Mucosa of descending colon (tissue), 3 donors: ENCODE measurements at regions not wholly inside any gene's neighbourhood (a gene's known extent, or its start where the extent isn't known, plus 50 kb on each side); places are given as distances from the start of the nearest gene placed in this dataset.
"Not testable (repeated sequence)": the region's sequence is repeated elsewhere in the genome, so short reads cannot be mapped to it uniquely, and the experiment has no call there.

Experiments
- ATAC-seq: fragments of 200-7000 bp; cut with Tn5 transposase; one replicate; pipeline ENCODE4 v1.9.1; 2020; ENCODE audit warnings: mild to moderate bottlenecking, moderate library complexity
- DNase-seq, 3 donors: peaks; one replicate each; pipeline ENCODE4 v3.0.0-alpha.2; 2020
- H3K36me3 ChIP-seq: fragments of 200-600 bp; one replicate; pipeline ENCODE4 v1.8.0; 2021; ENCODE audit warnings: low read depth, mild to moderate bottlenecking
- H3K4me1 ChIP-seq: fragments of 200-600 bp; one replicate; pipeline ENCODE4 v1.8.0; 2021; ENCODE audit warnings: low read depth, mild to moderate bottlenecking
- H3K4me3 ChIP-seq: fragments of 200-600 bp; one replicate; pipeline ENCODE4 v1.8.0; 2021; ENCODE audit warnings: mild to moderate bottlenecking
- H3K9me3 ChIP-seq: fragments of 200-600 bp; one replicate; pipeline ENCODE4 v1.8.0; 2021; ENCODE audit warnings: mild to moderate bottlenecking
- intact Hi-C, 2 donors: fragments of 100-400 bp; cut with DNase I in 1 of 2; cut with micrococcal nuclease in 1 of 2; formaldehyde crosslinking; loops; one replicate each; pipeline versions ENCODE4 v1.11.0 to v1.11.1; 2022; cut with DNase I, micrococcal nuclease
- TF ChIP-seq, protein P1 (sequence below): fragments of 200-600 bp; IDR thresholded peaks from one replicate; pipeline ENCODE4 v1.8.0; 2022; ENCODE audit warnings: antibody characterized with exemption, mild to moderate bottlenecking
- donor health status: DM: no; HTN: no; CAD: no; lungs with moderate emphysema.
- donor health status: DM: no; HTN: no; CAD: no.
- donor health status: DM: no; HTN: yes; CAD: no.

DNA sequence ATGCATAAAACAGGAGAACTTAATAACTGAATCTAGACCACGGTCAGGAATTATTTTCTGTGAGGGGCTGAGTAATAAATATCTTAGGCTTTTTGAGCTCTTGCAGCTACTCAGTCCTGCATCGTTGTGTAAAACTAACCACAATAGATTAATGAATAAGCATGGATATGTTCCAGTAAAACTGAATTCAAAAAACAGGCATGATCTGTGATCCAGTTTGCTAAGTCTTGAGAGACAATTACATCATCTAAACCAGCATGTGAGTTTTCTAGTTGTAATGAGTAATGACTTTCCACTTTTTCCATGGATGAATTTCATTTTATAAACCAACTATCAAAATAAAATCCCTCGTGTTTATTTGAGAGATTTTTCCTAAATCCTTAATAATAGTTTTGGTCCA, 336.8 kb downstream of the RFPL4B start:
- Histone ChIP-seq H3K36me3 (no peaks in the 10 kb centered on the region), H3K4me3 (no peak overlapping the region), H3K4me1 (no peaks in the 10 kb centered on the region), H3K9me3 (no peaks in the 10 kb centered on the region)
- no peak for DNase-seq
- no peak for ATAC-seq
- TF ChIP-seq, protein P1, sequence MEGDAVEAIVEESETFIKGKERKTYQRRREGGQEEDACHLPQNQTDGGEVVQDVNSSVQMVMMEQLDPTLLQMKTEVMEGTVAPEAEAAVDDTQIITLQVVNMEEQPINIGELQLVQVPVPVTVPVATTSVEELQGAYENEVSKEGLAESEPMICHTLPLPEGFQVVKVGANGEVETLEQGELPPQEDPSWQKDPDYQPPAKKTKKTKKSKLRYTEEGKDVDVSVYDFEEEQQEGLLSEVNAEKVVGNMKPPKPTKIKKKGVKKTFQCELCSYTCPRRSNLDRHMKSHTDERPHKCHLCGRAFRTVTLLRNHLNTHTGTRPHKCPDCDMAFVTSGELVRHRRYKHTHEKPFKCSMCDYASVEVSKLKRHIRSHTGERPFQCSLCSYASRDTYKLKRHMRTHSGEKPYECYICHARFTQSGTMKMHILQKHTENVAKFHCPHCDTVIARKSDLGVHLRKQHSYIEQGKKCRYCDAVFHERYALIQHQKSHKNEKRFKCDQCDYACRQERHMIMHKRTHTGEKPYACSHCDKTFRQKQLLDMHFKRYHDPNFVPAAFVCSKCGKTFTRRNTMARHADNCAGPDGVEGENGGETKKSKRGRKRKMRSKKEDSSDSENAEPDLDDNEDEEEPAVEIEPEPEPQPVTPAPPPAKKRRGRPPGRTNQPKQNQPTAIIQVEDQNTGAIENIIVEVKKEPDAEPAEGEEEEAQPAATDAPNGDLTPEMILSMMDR = no peak
- intact Hi-C loops = no loop called here

DNA sequence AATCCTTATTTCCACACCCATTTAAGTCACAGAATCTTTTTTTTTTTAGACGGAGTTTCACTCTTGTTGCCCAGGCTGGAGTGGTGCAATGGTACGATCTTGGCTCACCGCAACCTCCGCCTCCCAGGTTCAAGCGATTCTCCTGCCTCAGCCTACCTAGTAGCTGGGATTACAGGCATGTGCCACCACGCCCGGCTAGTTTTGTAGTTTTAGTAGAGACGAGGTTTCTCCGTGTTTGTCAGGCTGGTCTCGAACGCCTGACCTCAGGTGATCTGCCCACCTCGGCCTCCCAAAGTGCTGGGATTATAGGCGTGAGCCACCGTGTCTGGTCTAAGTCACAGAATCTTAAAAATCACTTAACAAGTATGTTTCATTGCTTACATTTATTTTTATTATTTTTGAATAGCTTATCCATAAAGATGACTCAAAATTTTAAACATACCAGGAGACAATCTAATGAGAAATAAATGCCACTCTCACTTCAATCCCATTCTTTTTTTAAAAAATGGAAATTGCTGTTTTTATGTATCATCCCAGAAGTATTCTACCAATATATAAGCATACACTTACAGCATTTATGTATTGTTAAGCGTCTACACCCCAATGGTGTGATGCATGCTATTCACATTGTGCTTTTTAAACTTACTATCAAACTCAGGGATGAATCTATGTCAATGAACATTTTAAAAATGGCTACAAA, 338.5 kb downstream of the RFPL4B start:
- ATAC-seq, DNase-seq, H3K9me3 ChIP-seq, intact Hi-C loops, H3K36me3 ChIP-seq, H3K4me1 ChIP-seq, H3K4me3 ChIP-seq: not testable (repeated sequence)

DNA sequence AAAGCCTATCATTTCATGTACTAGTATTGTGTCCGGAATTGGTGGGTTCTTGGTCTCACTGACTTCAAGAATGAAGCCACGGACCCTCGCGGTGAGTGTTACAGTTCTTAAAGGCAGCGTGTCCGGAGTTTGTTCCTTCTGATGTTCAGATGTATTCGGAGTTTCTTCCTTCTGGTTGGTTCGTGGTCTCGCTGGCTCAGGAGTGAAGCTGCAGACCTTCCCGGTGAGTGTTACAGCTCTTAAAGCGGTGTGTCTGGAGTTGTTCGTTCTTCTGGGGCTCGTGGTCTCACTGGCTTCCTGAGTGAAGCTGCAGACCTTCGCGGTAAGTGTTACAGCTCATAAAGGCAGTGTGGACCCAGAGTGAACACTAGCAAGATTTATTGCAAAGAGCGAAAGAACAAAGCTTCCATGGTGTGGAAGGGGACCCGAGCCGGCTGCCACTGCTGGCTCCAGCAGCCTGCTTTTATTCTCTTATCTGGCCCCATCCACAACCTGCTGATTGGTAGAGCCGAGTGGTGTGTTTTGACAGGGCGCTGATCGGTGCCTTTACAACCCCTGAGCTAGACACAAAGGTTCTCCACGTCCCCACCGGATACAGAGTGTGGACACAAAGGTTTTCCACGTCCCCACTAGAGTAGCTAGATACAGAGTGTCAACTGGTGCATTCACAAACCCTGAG, 341.5 kb downstream of the RFPL4B start:
- not testable (repeated sequence) for H3K4me1 ChIP-seq, ATAC-seq

DNA sequence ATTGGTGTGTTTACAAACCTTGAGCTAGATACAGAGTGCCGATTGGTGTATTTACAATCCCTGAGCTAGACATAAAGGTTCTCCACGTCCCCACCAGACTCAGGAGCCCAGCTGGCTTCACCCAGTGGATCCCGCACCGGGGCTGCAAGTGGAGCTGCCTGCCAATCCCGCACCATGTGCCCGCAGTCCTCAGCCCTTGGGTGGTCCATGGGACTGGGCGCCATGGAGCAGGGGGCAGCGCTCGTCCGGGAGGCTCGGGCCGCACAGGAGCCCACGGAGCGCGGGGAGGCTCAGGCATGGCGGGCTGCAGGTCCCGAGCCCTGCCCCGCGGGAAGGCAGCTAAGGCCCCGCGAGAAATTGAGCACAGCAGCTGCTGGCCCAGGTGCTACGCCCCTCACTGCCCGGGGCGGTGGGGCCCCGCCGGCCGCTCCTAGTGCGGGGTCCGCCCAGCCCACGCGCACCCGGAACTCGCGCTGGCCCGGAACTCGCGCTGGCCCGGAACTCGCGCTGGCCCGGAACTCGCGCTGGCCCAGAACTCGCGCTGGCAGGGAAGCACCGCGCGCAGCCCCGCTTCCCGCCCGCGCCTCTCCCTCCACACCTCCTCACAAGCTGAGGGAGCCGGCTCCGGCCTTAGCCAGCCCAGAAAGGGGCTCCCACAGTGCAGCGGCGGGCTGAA, 342.2 kb downstream of the RFPL4B start:
- H3K36me3 ChIP-seq, intact Hi-C loops, H3K9me3 ChIP-seq, ATAC-seq, H3K4me1 ChIP-seq, H3K4me3 ChIP-seq, DNase-seq: not testable (repeated sequence)

More for the DNA sequence above, 341.5 kb downstream of the RFPL4B start:
- H3K36me3 ChIP-seq, DNase-seq, intact Hi-C loops, H3K9me3 ChIP-seq, H3K4me3 ChIP-seq: not testable (repeated sequence)

DNA sequence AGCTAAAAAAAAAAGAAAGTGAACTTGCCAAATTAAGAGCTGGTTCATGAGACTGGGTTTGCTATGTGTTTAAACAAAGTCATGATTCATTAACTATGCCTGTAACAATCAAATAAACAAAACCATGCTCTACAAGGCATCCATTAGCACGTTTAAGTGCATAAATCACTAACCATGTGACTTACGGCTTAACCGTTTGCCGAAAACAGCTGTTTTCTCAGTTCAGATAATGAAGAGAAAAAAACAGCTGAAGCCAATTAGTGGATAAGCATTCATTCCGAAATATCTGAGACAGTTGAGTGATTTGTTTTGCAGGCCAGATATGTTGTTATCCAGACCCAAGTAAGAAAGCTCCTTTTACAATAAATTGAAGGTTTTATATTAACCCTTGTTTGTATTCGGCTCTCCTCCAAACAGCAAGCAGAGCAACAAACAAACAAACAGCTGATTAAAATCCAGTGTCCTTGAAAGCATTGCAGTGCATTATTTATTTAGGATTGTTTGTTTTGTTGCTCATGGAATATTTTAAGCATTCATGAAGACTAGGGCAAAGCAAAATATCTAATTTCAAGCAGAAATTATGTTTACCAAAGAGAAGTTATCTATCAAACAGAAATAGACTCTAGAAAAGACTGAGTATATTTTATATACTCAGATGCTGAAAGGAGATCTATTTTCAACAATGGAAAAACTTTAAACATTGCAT, 343.5 kb downstream of the RFPL4B start:
- no peak overlapping the region for H3K4me3 ChIP-seq
- TF ChIP-seq, protein P1 = no peak
- DNase-seq = no peak
- no peaks in the 10 kb centered on the region for H3K4me1 ChIP-seq
- intact Hi-C loops = no loop called here
- ATAC-seq = no peak
- H3K36me3 ChIP-seq = no peaks in the 10 kb centered on the region
- H3K9me3 ChIP-seq = no peaks in the 10 kb centered on the region

DNA sequence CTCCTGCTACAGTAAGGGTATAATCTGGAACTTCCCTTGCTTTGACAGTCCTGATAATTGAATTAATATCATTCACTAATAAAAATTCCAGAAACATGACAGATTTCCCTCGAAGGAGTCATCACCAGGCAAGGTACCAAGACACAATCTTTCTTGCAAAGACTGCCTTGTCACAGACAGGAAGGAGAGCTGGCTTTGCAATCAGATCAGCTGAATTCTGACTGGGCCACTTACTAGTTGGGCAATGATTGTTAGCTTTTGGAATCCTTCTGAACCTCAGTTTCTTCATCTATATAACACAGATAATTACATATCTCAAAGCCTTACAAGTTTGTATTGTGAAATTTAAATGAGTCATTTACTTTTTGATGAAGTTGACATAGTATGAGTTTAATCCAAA, 344.2 kb downstream of the RFPL4B start:
- Histone ChIP-seq H3K4me3 (no peak overlapping the region), H3K9me3 (no peaks in the 10 kb centered on the region), H3K36me3 (no peaks in the 10 kb centered on the region), H3K4me1 (no peaks in the 10 kb centered on the region)
- ATAC-seq (no peak), DNase-seq (peak in 1 of 3 donors; percentile 14)
- intact Hi-C loops = no loop called here
- TF ChIP-seq, protein P1 = no peak

DNA sequence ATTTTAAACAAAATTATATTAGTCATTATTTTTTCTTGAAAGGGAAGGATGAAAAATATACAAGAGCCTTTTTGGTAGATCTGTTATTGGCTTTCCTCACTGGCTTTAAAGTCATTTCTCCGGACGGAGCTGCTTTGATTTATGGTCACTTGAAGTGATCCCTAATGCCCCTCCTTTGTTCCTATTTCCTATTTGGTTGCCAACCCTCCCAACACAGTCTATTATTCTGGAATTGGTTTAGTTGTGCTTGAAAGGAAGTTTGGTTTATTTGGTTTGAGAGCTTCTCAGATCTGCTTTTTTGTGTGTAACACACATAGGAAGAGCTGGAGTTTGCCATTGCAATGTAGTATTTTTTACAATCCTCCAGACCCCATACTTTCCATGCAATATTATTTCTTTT, 347.9 kb downstream of the RFPL4B start:
- Histone ChIP-seq H3K4me3 (no peak overlapping the region), H3K36me3 (no peaks in the 10 kb centered on the region), H3K4me1 (no peaks in the 10 kb centered on the region), H3K9me3 (no peaks in the 10 kb centered on the region)
- no peak for ATAC-seq
- no peak for DNase-seq
- intact Hi-C loops = no loop called here
- TF ChIP-seq, protein P1 = no peak
